ENCODE measurements at regions not wholly inside any gene's neighbourhood (a gene's known extent, or its start where the extent isn't known, plus 50 kb on each side); places are given as distances from the start of the nearest gene placed in this dataset.
"Not testable (repeated sequence)": the region's sequence is repeated elsewhere in the genome, so short reads cannot be mapped to it uniquely, and the experiment has no call there.

GRCh38 chr2:111297128-111297527, 176.4 kb downstream of the BCL2L11 start:
- TF ChIP-seq CTCF (IDR thresholded peaks at IDR 0.05; ENCODE audit: low read depth, low read length); EZH2phosphoT487 (IDR thresholded peaks at IDR 0.05; ENCODE audit: low read depth): not testable (repeated sequence)

All from OCI-LY3 (cell line).